Prostate gland (tissue), 2 donors: ENCODE measurements at regions not wholly inside any gene's neighbourhood (a gene's known extent, or its start where the extent isn't known, plus 50 kb on each side); places are given as distances from the start of the nearest gene placed in this dataset.

ENCODE experiments used
- POLR2A ChIP-seq: fragments of 450-650 bp; IDR thresholded peaks from one replicate; pipeline ENCODE4 v1.6.1; 2016; ENCODE audit warnings: antibody characterized with exemption, mild to moderate bottlenecking
- POLR2AphosphoS5 ChIP-seq: sonication (generic); formaldehyde crosslinking; IDR thresholded peaks from one replicate; pipeline ENCODE4 v1.6.1; 2017; ENCODE audit warnings: antibody characterized with exemption
- TF ChIP-seq, protein P1 (sequence below), 4 experiments: fragments of 200-600 bp in 2 of 4; fragments of 450-650 bp in 2 of 4; sonication (generic) in 2 of 4; IDR thresholded peaks; 1 replicate in 3 of 4; 2 replicates in 1 of 4; pipeline ENCODE4 v1.5.1; 2016 to 2019; ENCODE audit warnings: antibody characterized with exemption in 4 of 4, mild to moderate bottlenecking in 2 of 4, moderate library complexity in 2 of 4

DNA sequence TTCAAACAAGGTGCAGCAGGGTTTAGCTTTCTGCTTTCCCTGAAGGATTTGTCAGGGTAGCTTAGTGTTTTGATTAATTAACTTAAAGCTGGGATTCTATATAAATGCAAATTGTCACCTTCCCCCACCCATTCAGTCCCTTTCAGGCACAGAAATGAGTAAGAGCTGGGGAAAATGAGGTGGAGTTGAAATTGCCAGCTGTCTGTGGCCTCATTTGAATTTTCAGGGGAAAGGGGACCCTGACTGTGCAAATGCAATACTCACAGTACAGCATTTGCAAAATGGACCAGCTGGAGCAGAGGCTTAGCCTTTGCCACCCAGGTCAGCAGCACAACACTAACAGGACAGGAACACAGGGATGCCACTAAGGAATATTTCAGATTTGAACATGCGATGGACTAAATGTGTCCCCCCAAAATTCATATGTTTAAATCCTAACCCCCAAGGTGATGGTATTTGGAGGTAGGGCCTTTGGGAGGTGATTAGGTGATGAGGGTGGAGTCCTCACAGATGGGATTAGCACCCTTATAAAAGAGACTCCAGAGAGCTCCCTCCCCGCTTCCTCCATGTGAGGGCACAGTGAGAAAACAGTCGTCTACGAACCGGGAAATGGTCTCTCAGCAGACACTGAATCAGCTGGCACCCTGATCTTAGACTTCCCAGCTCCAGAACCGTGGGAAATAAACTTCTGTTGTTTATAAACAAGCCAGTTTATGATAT, 59.5 kb upstream of the CYSLTR2 start:
- TF ChIP-seq, protein P1, sequence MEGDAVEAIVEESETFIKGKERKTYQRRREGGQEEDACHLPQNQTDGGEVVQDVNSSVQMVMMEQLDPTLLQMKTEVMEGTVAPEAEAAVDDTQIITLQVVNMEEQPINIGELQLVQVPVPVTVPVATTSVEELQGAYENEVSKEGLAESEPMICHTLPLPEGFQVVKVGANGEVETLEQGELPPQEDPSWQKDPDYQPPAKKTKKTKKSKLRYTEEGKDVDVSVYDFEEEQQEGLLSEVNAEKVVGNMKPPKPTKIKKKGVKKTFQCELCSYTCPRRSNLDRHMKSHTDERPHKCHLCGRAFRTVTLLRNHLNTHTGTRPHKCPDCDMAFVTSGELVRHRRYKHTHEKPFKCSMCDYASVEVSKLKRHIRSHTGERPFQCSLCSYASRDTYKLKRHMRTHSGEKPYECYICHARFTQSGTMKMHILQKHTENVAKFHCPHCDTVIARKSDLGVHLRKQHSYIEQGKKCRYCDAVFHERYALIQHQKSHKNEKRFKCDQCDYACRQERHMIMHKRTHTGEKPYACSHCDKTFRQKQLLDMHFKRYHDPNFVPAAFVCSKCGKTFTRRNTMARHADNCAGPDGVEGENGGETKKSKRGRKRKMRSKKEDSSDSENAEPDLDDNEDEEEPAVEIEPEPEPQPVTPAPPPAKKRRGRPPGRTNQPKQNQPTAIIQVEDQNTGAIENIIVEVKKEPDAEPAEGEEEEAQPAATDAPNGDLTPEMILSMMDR (IDR thresholded peaks at IDR 0.05): no peak
- TF ChIP-seq POLR2A (no peak), POLR2AphosphoS5 (no peak)
